GM19452 (cell line): ENCODE measurements at regions not wholly inside any gene's neighbourhood (a gene's known extent, or its start where the extent isn't known, plus 50 kb on each side); places are given as distances from the start of the nearest gene placed in this dataset.

ENCODE experiments used
- ATAC-seq: cut with Tn5 transposase; IDR thresholded peaks from one replicate; pipeline ENCODE4 v1.9.1; 2021; ENCODE audit not compliant: unreplicated experiment

GRCh38 chr9:16223074-16223871 lies 647.2 kb downstream of the BNC2 start:
- no peak for ATAC-seq

GRCh38 chr9:16230731-16231130 lies 639.7 kb downstream of the BNC2 start:
- ATAC-seq, result no peak

DNA sequence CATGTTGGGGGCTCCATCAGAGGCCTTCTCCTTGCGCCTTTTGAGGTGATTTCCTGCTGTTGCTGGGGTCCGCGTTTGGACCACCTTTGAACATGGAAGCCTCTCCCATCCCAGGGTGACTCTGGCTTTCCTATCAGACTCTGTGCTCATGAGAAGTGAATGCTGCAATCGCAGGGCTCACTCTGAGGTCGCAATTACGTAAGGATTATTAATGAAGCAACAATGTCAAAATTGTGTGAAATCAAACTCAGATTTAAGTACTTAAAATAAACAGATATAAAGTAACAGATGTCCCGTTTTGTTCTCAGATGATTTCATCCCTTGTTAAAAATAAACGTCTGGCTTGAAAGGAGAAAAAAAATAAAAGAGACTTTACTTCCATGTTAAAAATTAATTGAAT lies 634.2 kb downstream of the BNC2 start:
- no peak for ATAC-seq

GRCh38 chr9:16236882-16237281 lies 633.6 kb downstream of the BNC2 start:
- no peak for ATAC-seq

- no peak for ATAC-seq
Observed at GRCh38 chr9:16238623-16239138, 631.8 kb downstream of the BNC2 start.

- no peak for ATAC-seq
Observed at GRCh38 chr9:16241231-16241630, 629.2 kb downstream of the BNC2 start.

DNA sequence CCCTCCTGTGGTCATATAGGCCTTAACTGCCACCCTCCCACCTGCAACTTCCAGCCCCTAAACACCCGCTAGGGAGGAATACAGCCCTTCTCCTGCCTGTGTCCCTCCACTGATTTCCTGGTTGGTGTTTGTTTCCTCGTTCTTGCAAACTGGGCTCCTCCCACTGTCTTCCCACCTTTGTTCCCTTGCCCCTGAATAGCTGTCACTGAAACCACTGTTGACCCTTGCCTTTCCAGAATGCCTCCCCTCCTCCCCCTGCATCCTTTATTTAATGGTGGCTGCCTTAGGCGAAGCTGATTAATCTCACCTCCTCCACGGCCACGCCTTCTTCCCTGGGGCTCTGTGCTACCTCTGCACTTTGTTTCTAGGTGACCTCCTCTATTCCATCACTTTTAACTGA lies 626.7 kb downstream of the BNC2 start:
- no peak for ATAC-seq

GRCh38 chr9:16245756-16246440 lies 624.6 kb downstream of the BNC2 start:
- ATAC-seq, result no peak

- no peak for ATAC-seq
Observed at GRCh38 chr9:16246785-16247184, 623.7 kb downstream of the BNC2 start.

DNA sequence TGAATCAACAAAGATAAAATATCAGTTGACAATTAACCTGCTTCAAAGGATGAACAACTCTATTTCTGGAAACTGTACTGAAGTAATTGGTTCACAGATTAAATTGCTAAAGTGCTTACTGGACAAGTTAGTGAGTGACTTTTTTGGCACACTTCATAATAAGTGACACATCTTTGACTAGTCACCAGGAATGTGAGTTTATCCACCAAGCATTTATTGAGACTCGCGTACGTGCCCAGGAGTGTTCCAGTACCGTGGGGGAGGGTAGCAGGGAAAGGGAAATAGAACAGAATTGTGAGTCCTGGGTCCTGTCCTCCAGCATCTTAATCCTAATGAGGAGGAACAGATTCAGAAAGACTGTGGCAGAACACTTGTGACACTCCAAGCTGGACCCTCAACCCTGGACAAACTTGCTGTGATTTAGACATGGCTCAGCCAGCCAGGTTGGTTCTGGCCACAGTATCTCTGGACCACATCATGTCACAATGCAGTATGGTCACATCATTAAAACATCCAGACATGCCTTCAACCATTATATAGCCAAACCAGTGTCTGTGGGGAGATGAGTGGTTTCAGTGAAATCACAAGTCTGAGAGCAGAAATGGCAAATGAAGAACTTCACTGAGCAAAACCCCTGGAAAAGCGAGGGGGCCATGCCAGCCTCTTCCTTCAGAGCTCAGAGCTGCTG lies 623.1 kb downstream of the BNC2 start:
- no peak for ATAC-seq

GRCh38 chr9:16248822-16249221 lies 621.6 kb downstream of the BNC2 start:
- ATAC-seq, result no peak

- no peak for ATAC-seq
Observed at GRCh38 chr9:16252616-16253015, 617.9 kb downstream of the BNC2 start.

GRCh38 chr9:16254674-16255073 lies 615.8 kb downstream of the BNC2 start:
- no peak for ATAC-seq

GRCh38 chr9:16255217-16255616 lies 615.3 kb downstream of the BNC2 start:
- ATAC-seq, result no peak

GRCh38 chr9:16257604-16258003 lies 612.9 kb downstream of the BNC2 start:
- ATAC-seq, result no peak

- ATAC-seq, result no peak
Observed at GRCh38 chr9:16258191-16258590, 612.3 kb downstream of the BNC2 start.

DNA sequence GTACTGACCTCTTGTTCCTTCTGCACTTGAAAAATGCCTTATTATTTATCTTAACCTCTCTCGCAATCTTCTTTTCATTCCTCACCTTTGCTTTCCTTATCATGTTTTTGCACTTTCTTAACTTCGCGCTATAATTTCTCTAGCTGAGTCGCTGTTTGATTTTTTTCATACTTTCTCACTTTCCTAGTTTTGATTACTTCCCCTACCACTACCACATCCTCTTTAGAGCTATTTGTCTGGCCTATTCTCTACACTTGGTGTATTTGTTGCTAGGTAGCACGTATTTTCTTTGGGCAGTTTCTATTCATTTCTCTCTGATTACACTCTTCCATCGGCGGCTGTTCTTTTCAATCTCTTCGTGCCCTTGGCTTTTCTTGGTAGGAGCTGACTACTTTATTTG lies 611.8 kb downstream of the BNC2 start:
- no peak for ATAC-seq

DNA sequence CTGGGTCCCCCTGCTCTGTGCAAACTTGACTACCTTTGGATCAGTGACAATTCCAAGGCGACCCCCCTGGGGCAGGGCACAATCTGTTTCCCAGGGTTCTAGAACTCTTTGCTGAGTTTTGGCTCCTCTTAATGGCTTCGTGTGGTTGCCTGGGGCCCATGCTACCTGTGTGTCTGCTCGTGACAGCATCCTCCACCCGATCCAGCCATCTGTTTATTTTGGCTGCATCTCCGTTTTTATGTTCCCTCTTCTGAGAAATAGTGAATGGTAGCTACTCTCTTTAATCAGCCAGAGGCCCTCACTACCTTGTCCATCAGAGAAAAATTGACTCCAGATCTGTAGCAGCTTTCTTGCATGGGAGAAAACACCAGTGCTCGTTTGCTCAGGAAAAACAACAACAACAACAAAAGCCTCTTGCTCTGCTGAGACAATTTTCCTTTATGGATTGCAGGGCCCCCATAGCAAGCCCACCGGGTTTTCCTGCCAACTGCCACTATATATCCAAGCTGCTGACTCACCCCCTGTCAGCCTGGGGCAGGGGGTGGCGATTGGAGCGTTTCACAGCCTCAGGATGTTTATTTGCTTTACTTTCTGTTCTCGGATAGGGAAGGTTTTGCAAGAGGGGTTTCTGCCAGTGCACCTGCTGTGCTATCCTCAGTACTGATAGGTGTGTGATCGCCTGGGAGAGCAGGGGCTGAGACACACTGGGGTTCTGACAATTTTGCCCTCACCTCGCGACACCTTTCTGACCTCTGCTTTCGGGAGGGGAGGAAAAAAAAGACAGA lies 607.8 kb downstream of the BNC2 start:
- no peak for ATAC-seq

DNA sequence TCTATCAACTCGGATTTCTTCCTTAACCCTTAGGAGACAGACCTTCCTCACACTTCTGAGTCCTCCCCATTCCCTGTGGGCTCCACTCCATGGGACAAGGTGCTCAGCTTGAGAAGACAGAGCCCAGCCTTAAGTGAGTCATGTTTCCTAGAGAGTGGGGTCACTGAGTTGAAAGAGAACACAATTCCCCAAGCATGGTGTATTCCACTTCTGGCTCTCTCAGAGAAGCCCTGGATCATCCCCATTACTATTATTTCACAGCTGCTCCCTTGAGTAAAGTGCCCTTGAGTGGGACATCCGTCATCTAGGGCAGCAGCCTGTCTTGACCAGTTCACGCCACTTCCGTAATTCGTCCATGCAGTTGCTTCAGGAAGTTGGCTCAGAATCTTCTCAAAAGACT lies 604.8 kb downstream of the BNC2 start:
- ATAC-seq, result no peak

- no peak for ATAC-seq
Observed at GRCh38 chr9:16266648-16267276, 603.7 kb downstream of the BNC2 start.
